ENCODE measurements at regions not wholly inside any gene's neighbourhood (a gene's known extent, or its start where the extent isn't known, plus 50 kb on each side); places are given as distances from the start of the nearest gene placed in this dataset.

DNA sequence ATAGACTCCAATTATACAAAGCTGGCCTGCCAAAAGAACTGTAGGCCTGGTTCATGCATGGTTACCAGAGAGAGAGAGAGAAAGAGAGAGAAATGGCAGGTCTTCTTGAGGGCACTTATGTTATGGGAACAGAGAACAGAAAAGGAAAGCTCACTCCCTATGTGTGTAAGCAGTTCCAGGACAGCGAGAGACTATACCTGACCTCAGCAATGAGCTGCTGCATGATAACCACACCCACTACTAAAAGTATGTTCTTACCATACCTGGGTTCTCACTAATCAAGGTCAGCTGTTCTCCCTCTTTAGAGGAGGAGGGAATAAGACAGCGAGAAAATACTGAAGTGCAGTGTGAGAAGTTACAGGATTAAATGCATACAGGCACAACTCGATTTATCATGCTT is 583.3 kb downstream of the GBA3 start:
- intact Hi-C loops (cut with DNase I; ENCODE audit: low total_unique reads): no loop called here
- no peaks in the 10 kb centered on the region for H3K36me3 ChIP-seq
- no peak overlapping the region for H3K27ac ChIP-seq
- TF ChIP-seq, protein P1, sequence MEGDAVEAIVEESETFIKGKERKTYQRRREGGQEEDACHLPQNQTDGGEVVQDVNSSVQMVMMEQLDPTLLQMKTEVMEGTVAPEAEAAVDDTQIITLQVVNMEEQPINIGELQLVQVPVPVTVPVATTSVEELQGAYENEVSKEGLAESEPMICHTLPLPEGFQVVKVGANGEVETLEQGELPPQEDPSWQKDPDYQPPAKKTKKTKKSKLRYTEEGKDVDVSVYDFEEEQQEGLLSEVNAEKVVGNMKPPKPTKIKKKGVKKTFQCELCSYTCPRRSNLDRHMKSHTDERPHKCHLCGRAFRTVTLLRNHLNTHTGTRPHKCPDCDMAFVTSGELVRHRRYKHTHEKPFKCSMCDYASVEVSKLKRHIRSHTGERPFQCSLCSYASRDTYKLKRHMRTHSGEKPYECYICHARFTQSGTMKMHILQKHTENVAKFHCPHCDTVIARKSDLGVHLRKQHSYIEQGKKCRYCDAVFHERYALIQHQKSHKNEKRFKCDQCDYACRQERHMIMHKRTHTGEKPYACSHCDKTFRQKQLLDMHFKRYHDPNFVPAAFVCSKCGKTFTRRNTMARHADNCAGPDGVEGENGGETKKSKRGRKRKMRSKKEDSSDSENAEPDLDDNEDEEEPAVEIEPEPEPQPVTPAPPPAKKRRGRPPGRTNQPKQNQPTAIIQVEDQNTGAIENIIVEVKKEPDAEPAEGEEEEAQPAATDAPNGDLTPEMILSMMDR (IDR thresholded peaks at IDR 0.05): no peak
- TF ChIP-seq POLR2A (IDR thresholded peaks at IDR 0.05): no peak
- no peaks in the 10 kb centered on the region for H3K27me3 ChIP-seq
- H3K9me3 ChIP-seq: no peaks in the 10 kb centered on the region
- H3K4me1 ChIP-seq: no peaks in the 10 kb centered on the region
- no peak overlapping the region for H3K4me3 ChIP-seq
- no peak for DNase-seq

- Histone ChIP-seq H3K4me1 (no peaks in the 10 kb centered on the region), H3K27me3 (no peaks in the 10 kb centered on the region), H3K27ac (no peak overlapping the region), H3K36me3 (no peaks in the 10 kb centered on the region), H3K4me3 (no peak overlapping the region), H3K9me3 (no peaks in the 10 kb centered on the region)
- TF ChIP-seq POLR2A (IDR thresholded peaks at IDR 0.05): no peak
- TF ChIP-seq, protein P1 (IDR thresholded peaks at IDR 0.05): no peak
- intact Hi-C loops (cut with DNase I; ENCODE audit: low total_unique reads): no loop called here
- no peak for DNase-seq
Measured at GRCh38 chr4:23269566-23269965, 576.8 kb downstream of the GBA3 start.

DNA sequence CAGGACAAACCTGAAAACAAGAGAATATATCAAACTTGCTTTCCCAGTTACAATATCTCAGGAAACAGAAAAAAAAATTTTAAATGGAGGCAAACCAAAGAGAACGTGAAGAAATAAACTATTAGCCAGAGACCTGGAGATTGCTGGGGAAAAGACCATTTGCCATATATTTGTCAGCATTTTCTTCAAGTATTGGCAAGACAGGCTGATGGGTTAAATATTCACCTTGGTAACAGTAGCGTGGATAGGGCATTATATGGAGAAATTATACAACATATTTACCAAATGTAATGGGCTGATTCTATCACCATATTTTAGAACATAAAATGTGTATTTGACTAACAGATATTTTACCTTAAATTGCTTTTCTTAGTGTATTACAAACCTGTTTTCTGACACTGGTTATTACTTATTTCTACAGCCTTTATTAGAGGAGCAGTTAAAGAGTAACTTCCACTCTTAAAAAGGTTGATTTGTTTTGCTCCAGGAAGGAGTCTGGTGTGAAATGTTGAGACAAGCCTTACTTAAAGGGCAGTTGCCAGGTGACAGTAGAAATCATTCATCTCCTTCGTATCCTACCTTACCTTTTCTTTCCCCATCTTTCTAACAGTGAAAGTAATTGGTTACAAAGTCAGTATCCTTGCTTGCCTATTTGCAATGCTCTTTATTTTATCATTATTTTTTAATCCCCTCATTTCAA is 575.5 kb downstream of the GBA3 start:
- TF ChIP-seq POLR2A (IDR thresholded peaks at IDR 0.05): no peak
- TF ChIP-seq, protein P1 (IDR thresholded peaks at IDR 0.05): no peak
- Histone ChIP-seq H3K4me1 (no peaks in the 10 kb centered on the region), H3K9me3 (no peaks in the 10 kb centered on the region), H3K27ac (no peak overlapping the region), H3K4me3 (no peak overlapping the region), H3K27me3 (no peaks in the 10 kb centered on the region), H3K36me3 (no peaks in the 10 kb centered on the region)
- no peak for DNase-seq
- intact Hi-C loops (cut with DNase I; ENCODE audit: low total_unique reads): no loop called here

DNA sequence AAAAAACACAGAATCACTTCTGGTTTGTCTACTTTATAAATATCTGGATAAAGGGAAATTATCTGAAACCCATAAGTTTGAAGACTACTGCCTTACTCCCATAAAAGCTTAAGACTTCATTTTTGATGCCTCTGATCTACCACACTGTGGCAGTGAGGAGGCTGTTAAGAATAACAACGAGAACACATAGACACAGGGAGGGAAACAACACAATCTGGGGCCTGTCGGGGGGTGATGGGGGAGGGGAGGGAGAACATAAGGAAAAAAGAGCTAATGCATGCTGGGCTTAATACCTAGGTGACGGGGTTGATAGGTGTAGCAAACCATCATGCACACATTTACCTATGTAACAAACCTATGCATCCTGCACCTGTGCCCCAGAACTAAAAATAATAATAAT is 573.7 kb downstream of the GBA3 start:
- no peaks in the 10 kb centered on the region for H3K27me3 ChIP-seq
- TF ChIP-seq POLR2A (IDR thresholded peaks at IDR 0.05): no peak
- TF ChIP-seq, protein P1 (IDR thresholded peaks at IDR 0.05): no peak
- H3K27ac ChIP-seq: no peak overlapping the region
- H3K4me1 ChIP-seq: no peaks in the 10 kb centered on the region
- H3K36me3 ChIP-seq: no peaks in the 10 kb centered on the region
- no peak for DNase-seq
- no peak overlapping the region for H3K4me3 ChIP-seq
- intact Hi-C loops (cut with DNase I; ENCODE audit: low total_unique reads): no loop called here
- H3K9me3 ChIP-seq: no peaks in the 10 kb centered on the region

GRCh38 chr4:23260511-23260910 is 567.8 kb downstream of the GBA3 start:
- H3K36me3 ChIP-seq: no peaks in the 10 kb centered on the region
- no peaks in the 10 kb centered on the region for H3K4me1 ChIP-seq
- DNase-seq: no peak
- H3K27me3 ChIP-seq: no peaks in the 10 kb centered on the region
- intact Hi-C loops (cut with DNase I; ENCODE audit: low total_unique reads): no loop called here
- H3K9me3 ChIP-seq: no peaks in the 10 kb centered on the region
- TF ChIP-seq POLR2A (IDR thresholded peaks at IDR 0.05): no peak
- TF ChIP-seq, protein P1 (IDR thresholded peaks at IDR 0.05): no peak
- no peak overlapping the region for H3K4me3 ChIP-seq
- no peak overlapping the region for H3K27ac ChIP-seq

All from uterus (tissue), 3 donors.